Fibroblast of lung (primary cell): ENCODE measurements at regions not wholly inside any gene's neighbourhood (a gene's known extent, or its start where the extent isn't known, plus 50 kb on each side); places are given as distances from the start of the nearest gene placed in this dataset.

Source experiments
- CTCF ChIP-seq, 2 donors: IDR thresholded peaks in 1 of 2; conservative IDR thresholded peaks in 1 of 2; 1 replicate in 1 of 2; 2 replicates in 1 of 2; pipeline ENCODE4 v1.5.1; 2011 to 2012; ENCODE audit warnings: low read length in 2 of 2, control low read depth in 1 of 2, inconsistent platforms in 1 of 2, low read depth in 1 of 2, mild to moderate bottlenecking in 1 of 2
- EZH2 ChIP-seq: IDR thresholded peaks from 2 replicates; pipeline ENCODE4 v1.5.1; 2012; ENCODE audit warnings: low read length, control low read depth, mild to moderate bottlenecking; ENCODE audit errors: missing control alignments

- TF ChIP-seq CTCF (conservative IDR thresholded peaks at IDR 0.05 in 1 of 2, IDR thresholded peaks at IDR 0.05 in 1 of 2; ENCODE audit: low read depth in 1 of 2, low read length in 2 of 2) (no peak), EZH2 (no peak)
These were observed 72.4 kb downstream of the CCNG2 start for GRCh38 chr4:77229433-77229832.
